Erythroblast (primary cell): ENCODE measurements at regions not wholly inside any gene's neighbourhood (a gene's known extent, or its start where the extent isn't known, plus 50 kb on each side); places are given as distances from the start of the nearest gene placed in this dataset.
A peak's percentile ranks its signal among the peaks of the same experiment; 100 is the strongest.
"Not testable (repeated sequence)": the region's sequence is repeated elsewhere in the genome, so short reads cannot be mapped to it uniquely, and the experiment has no call there.

Experiments
- DNase-seq, 2 experiments: peaks; one replicate each; lab custom pipeline; 2025; lab: John Stamatoyannopoulos, UW
- GATA1 ChIP-seq: IDR thresholded peaks from 2 replicates; pipeline ENCODE4 v1.6.1; 2011; ENCODE audit warnings: low read depth, mild to moderate bottlenecking, control low read depth, low read length, moderate library complexity
- POLR2A ChIP-seq: IDR thresholded peaks from 2 replicates; pipeline ENCODE4 v1.6.1; 2011; ENCODE audit warnings: mild to moderate bottlenecking, low read length

GRCh38 chrX:989959-990510 lies 222.4 kb downstream of the CRLF2 start:
- TF ChIP-seq GATA1 = no peak
- no peak for TF ChIP-seq POLR2A
- peak; percentile 7 to 31 for DNase-seq

GRCh38 chrX:988530-988929 lies 223.9 kb downstream of the CRLF2 start:
- not testable (repeated sequence) for DNase-seq

DNA sequence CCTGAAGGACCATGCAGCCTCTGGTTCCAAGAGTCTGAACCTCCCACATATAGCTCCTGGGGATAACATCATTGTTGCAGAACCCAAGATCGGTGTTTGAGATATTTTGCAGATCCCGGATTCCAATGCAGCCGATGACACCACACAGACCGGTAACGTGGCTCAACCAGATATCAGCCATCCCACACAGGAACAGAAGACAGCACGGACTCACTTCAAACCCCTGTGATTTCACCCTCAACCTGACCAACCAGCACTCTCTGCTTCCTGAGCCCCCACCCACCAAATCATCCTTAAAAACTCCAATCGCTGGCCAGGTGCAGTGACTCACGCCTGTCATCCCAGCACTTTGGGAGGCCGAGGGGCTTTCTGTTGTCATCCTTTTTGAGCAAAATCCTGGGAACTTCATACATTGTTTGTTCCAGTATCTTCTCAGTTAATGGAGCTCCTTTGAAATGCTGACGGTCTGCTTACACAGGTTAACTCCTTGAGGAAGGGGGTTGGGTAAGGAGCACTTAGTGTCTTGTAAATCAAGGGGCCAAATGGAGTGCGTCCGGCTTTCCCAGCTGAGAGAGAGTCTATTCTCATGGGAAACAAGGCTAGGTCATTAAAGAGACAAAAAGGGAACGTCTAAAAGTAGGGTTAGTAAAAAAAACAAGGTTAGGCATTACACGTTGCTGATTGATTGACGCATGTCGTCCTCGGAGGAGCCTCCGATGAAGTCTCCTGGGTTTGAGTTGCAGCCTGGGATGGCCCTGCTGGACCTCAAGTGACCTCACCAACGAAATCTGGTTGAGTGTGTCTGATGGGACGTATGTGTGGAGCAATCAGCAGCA lies 230.4 kb downstream of the CRLF2 start:
- DNase-seq = no peak
- no peak for TF ChIP-seq POLR2A
- no peak for TF ChIP-seq GATA1

GRCh38 chrX:980587-981235 lies 231.7 kb downstream of the CRLF2 start:
- no peak for DNase-seq
- no peak for TF ChIP-seq POLR2A
- no peak for TF ChIP-seq GATA1

- DNase-seq = not testable (repeated sequence)
Observed at GRCh38 chrX:979127-979526, 233.3 kb downstream of the CRLF2 start.

DNA sequence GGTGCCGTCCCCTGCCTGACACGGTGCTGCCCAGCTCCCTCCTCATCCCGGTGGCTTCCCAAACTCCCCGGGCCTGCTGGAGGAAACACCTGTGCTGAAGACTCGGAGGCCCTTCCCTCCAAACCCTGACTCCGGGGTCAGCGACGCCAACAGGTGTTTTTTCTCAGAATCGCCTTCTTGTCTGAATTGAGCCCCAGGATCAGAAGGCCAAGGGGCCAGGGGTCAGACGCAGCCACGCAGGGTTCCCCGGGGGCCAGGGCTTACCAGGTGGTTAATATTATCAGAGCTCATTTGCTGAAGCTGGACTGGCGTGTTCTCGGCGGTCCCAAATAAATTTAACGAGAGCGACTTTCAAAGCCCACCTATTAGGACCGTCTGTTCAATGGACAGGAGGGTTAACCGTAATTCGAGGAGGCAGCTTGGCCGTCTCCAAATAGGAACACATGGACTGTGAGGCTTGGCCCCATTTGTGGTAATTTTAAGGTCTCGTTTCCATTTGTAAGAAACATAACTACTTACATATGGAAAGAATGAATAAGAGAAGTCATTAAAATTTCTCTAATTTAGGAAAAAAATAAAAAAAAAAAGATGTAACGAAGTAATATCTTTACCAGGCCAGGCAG lies 239.3 kb downstream of the CRLF2 start:
- TF ChIP-seq POLR2A = no peak
- TF ChIP-seq GATA1 = no peak
- no peak for DNase-seq

DNA sequence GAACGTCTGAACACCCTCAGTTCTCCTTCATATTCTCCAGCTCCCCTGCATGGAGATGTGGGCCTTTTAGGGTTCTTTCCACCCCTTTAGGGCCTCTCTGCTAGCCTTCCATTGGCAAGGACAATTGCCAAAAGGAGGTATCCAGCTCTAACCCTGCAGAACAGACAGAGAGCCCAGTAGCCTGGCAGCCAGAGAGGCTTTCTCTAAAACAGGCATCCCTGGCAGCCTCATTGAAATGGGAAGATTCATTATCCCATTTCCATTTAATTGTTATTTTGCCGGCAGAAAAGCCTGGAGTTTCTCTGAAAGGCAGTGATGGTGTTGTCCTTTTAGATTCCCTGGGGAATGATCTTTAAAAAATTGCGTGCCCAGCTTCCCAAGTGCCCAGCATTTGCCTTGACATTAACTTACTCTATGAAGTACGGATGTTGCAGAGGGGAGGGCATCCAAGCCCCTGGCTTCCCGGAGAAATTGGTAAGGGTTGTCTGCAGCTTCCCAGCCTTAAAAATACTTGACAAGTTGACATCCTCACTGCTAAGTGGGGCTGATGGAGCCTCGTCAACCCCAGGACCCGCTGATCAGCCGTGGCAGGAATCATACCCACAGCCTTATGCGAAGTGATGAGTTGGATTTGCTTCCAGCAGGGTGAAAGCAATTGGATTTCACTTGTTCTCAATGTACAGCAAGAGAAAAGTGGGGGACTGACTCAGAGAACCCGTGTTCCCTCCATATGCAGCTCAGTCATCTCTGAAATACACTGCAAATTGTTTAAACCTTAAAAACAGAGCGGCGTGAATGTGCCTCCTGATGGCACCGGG lies 244.1 kb downstream of the CRLF2 start:
- TF ChIP-seq GATA1 = no peak
- no peak for DNase-seq

- DNase-seq = no peak
- TF ChIP-seq POLR2A (no peak), GATA1 (no peak)
Observed at GRCh38 chrX:966396-967070, 245.9 kb downstream of the CRLF2 start.

DNA sequence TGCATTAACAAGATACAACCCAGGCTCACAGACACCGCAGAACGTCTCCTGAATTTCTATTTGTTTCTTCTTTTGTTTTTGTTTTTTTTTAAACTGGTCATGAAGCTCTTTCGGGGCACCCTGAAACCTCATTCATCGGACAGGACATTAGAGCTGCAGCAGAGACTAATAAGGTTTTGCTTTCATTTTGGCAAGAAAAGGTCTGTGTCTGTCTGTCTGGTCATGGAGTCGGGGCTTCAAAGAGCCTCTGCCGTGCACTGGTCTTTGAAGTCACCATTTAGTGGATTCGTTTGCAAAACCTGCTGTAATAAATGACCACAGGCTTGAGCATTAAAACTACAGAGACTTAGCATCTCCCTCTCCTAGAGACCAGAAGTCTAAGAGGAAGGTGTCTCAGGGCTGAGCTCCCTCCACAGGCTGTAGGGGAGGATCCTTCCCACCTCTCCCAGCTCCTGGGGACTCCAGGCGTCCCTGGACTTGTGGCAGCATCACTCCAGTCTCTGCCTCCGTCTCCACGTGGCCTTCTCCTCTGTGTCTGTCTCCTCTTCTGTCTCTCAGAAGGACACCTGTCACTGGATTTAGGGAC lies 247.5 kb downstream of the CRLF2 start:
- no peak for TF ChIP-seq POLR2A
- no peak for TF ChIP-seq GATA1
- no peak for DNase-seq

- DNase-seq = no peak
- TF ChIP-seq POLR2A (no peak), GATA1 (no peak)
Observed at GRCh38 chrX:960821-961220, 251.6 kb downstream of the CRLF2 start.

- no peak for DNase-seq
- no peak for TF ChIP-seq GATA1
- no peak for TF ChIP-seq POLR2A
Observed at GRCh38 chrX:959595-959994, 252.9 kb downstream of the CRLF2 start.

GRCh38 chrX:955168-955781 lies 257.2 kb downstream of the CRLF2 start:
- DNase-seq = not testable (repeated sequence)
